Osteocyte (in vitro differentiated cells): ENCODE measurements at regions not wholly inside any gene's neighbourhood (a gene's known extent, or its start where the extent isn't known, plus 50 kb on each side); places are given as distances from the start of the nearest gene placed in this dataset.

ENCODE experiments used
- DNase-seq: peaks from one replicate; pipeline ENCODE4 v3.0.0; 2021; ENCODE audit warnings: mixed read lengths; ENCODE audit not compliant: unreplicated experiment; ENCODE audit errors: extremely low spot score
- H3K27ac Mint-ChIP-seq: one replicate; pipeline ENCODE4 v1.8.0; 2021; ENCODE audit warnings: mild to moderate bottlenecking, mixed read lengths; ENCODE audit not compliant: unreplicated experiment
- H3K27me3 Mint-ChIP-seq: one replicate; pipeline ENCODE4 v1.8.0; 2021; ENCODE audit warnings: mixed read lengths; ENCODE audit not compliant: unreplicated experiment
- H3K36me3 Mint-ChIP-seq: one replicate; pipeline ENCODE4 v1.8.0; 2021; ENCODE audit warnings: mixed read lengths; ENCODE audit not compliant: unreplicated experiment
- H3K4me1 Mint-ChIP-seq: one replicate; pipeline ENCODE4 v1.8.0; 2021; ENCODE audit warnings: mixed read lengths; ENCODE audit not compliant: unreplicated experiment
- H3K4me3 Mint-ChIP-seq: one replicate; pipeline ENCODE4 v1.8.0; 2021; ENCODE audit warnings: mild to moderate bottlenecking, moderate library complexity, mixed read lengths; ENCODE audit not compliant: unreplicated experiment
- H3K9me3 Mint-ChIP-seq: one replicate; pipeline ENCODE4 v1.8.0; 2021; ENCODE audit warnings: mixed read lengths; ENCODE audit not compliant: unreplicated experiment
- CTCF ChIP-seq: fragments of 200-600 bp; sonication (generic); IDR thresholded peaks from 2 replicates; pipeline ENCODE4 v1.5.0; 2021; ENCODE audit warnings: antibody characterized with exemption, mild to moderate bottlenecking, moderate library complexity

GRCh38 chr2:236444187-236444586, 125.4 kb upstream of the ACKR3 start:
- no peak overlapping the region for H3K4me3 Mint-ChIP-seq
- no peak for TF ChIP-seq CTCF
- H3K36me3 Mint-ChIP-seq: peaks cover 2% of the 10 kb centered on the region
- DNase-seq: no peak
- peaks cover 8% of the 10 kb centered on the region for H3K9me3 Mint-ChIP-seq
- H3K4me1 Mint-ChIP-seq: no peaks in the 10 kb centered on the region
- no peak overlapping the region for H3K27ac Mint-ChIP-seq
- H3K27me3 Mint-ChIP-seq: peaks cover 39% of the 10 kb centered on the region

GRCh38 chr2:236445678-236446077, 123.9 kb upstream of the ACKR3 start:
- H3K27ac Mint-ChIP-seq: no peak overlapping the region
- peaks cover 2% of the 10 kb centered on the region for H3K36me3 Mint-ChIP-seq
- H3K27me3 Mint-ChIP-seq: peaks cover 34% of the 10 kb centered on the region
- H3K4me1 Mint-ChIP-seq: no peaks in the 10 kb centered on the region
- peaks cover 8% of the 10 kb centered on the region for H3K9me3 Mint-ChIP-seq
- DNase-seq: no peak
- no peak for TF ChIP-seq CTCF
- no peak overlapping the region for H3K4me3 Mint-ChIP-seq

GRCh38 chr2:236446521-236446920, 123.1 kb upstream of the ACKR3 start:
- Mint-ChIP-seq H3K9me3 (peaks cover 8% of the 10 kb centered on the region), H3K27me3 (peaks cover 31% of the 10 kb centered on the region), H3K4me3 (no peak overlapping the region), H3K36me3 (peaks cover 2% of the 10 kb centered on the region), H3K4me1 (no peaks in the 10 kb centered on the region), H3K27ac (no peak overlapping the region)
- no peak for DNase-seq
- no peak for TF ChIP-seq CTCF

GRCh38 chr2:236449167-236449761, 120.4 kb upstream of the ACKR3 start:
- no peak for TF ChIP-seq CTCF

GRCh38 chr2:236452238-236452637, 117.4 kb upstream of the ACKR3 start:
- peaks cover 49% of the 10 kb centered on the region for H3K27me3 Mint-ChIP-seq
- no peak for TF ChIP-seq CTCF
- H3K4me3 Mint-ChIP-seq: no peak overlapping the region
- no peaks in the 10 kb centered on the region for H3K4me1 Mint-ChIP-seq
- no peaks in the 10 kb centered on the region for H3K36me3 Mint-ChIP-seq
- no peak for DNase-seq
- no peak overlapping the region for H3K27ac Mint-ChIP-seq
- no peaks in the 10 kb centered on the region for H3K9me3 Mint-ChIP-seq

More at GRCh38 chr2:236449167-236449761, 120.4 kb upstream of the ACKR3 start:
- Mint-ChIP-seq H3K36me3 (no peaks in the 10 kb centered on the region), H3K27me3 (peaks cover 39% of the 10 kb centered on the region), H3K4me3 (no peak overlapping the region), H3K4me1 (no peaks in the 10 kb centered on the region), H3K27ac (no peak overlapping the region), H3K9me3 (no peaks in the 10 kb centered on the region)
- no peak for DNase-seq
